ENCODE measurements at regions not wholly inside any gene's neighbourhood (a gene's known extent, or its start where the extent isn't known, plus 50 kb on each side); places are given as distances from the start of the nearest gene placed in this dataset.

GRCh38 chr5:67404256-67405100 lies 207.9 kb upstream of the CD180 start:
- H3K27me3 ChIP-seq, result no peaks in the 10 kb centered on the region
- intact Hi-C loops (cut with DNase I), result no loop called here
- no peaks in the 10 kb centered on the region for H3K36me3 ChIP-seq
- H3K9ac ChIP-seq (ENCODE audit: low read depth in 2 of 2, low read length in 2 of 2), result no peak overlapping the region
- no peaks in the 10 kb centered on the region for H3K4me1 ChIP-seq
- no peak overlapping the region for H3K4me3 ChIP-seq
- no peaks in the 10 kb centered on the region for H3K9me3 ChIP-seq
- H3K27ac ChIP-seq, result no peak overlapping the region
- TF ChIP-seq CTCF (IDR thresholded peaks at IDR 0.05), result no peak
- DNase-seq, result no peak

- H3K9me3 ChIP-seq, result no peaks in the 10 kb centered on the region
- H3K36me3 ChIP-seq, result no peaks in the 10 kb centered on the region
- no peak overlapping the region for H3K9ac ChIP-seq (ENCODE audit: low read depth in 2 of 2, low read length in 2 of 2)
- TF ChIP-seq CTCF (IDR thresholded peaks at IDR 0.05), result no peak
- DNase-seq, result no peak
- H3K4me1 ChIP-seq, result no peaks in the 10 kb centered on the region
- no peak overlapping the region for H3K4me3 ChIP-seq
- intact Hi-C loops (cut with DNase I), result no loop called here
- no peaks in the 10 kb centered on the region for H3K27me3 ChIP-seq
- H3K27ac ChIP-seq, result no peak overlapping the region
Measured at GRCh38 chr5:67402526-67402925, 205.9 kb upstream of the CD180 start.

GRCh38 chr5:67401172-67401571 lies 204.6 kb upstream of the CD180 start:
- DNase-seq, result no peak
- Histone ChIP-seq H3K9me3 (no peaks in the 10 kb centered on the region), H3K9ac (ENCODE audit: low read depth in 2 of 2, low read length in 2 of 2) (no peak overlapping the region), H3K4me1 (no peaks in the 10 kb centered on the region), H3K4me3 (no peak overlapping the region), H3K27ac (no peak overlapping the region), H3K27me3 (no peaks in the 10 kb centered on the region), H3K36me3 (no peaks in the 10 kb centered on the region)
- TF ChIP-seq CTCF (IDR thresholded peaks at IDR 0.05), result no peak
- intact Hi-C loops (cut with DNase I), result no loop called here

- Histone ChIP-seq H3K9ac (ENCODE audit: low read depth in 2 of 2, low read length in 2 of 2) (no peak overlapping the region), H3K4me1 (no peaks in the 10 kb centered on the region), H3K36me3 (no peaks in the 10 kb centered on the region), H3K27ac (no peak overlapping the region), H3K9me3 (no peaks in the 10 kb centered on the region), H3K27me3 (no peaks in the 10 kb centered on the region), H3K4me3 (no peak overlapping the region)
- no peak for DNase-seq
- TF ChIP-seq CTCF (IDR thresholded peaks at IDR 0.05), result no peak
- intact Hi-C loops (cut with DNase I), result no loop called here
Measured at GRCh38 chr5:67400752-67401151, 204.2 kb upstream of the CD180 start.

- H3K27me3 ChIP-seq, result no peaks in the 10 kb centered on the region
- H3K4me1 ChIP-seq, result no peaks in the 10 kb centered on the region
- H3K36me3 ChIP-seq, result no peaks in the 10 kb centered on the region
- intact Hi-C loops (cut with DNase I), result no loop called here
- TF ChIP-seq CTCF (IDR thresholded peaks at IDR 0.05), result no peak
- H3K27ac ChIP-seq, result no peak overlapping the region
- no peaks in the 10 kb centered on the region for H3K9me3 ChIP-seq
- H3K9ac ChIP-seq (ENCODE audit: low read depth in 2 of 2, low read length in 2 of 2), result no peak overlapping the region
- H3K4me3 ChIP-seq, result no peak overlapping the region
- DNase-seq, result no peak
Measured at GRCh38 chr5:67395790-67396418, 199.3 kb upstream of the CD180 start.
